ENCODE measurements at regions not wholly inside any gene's neighbourhood (a gene's known extent, or its start where the extent isn't known, plus 50 kb on each side); places are given as distances from the start of the nearest gene placed in this dataset.

GRCh38 chr12:92003701-92004100 lies 141.9 kb downstream of the BTG1 start:
- TF ChIP-seq CTCF (IDR thresholded peaks at IDR 0.05; ENCODE audit: low read depth, low read length) (no peak), MAX (IDR thresholded peaks at IDR 0.05; ENCODE audit: low read depth, low read length) (no peak), POLR2A (IDR thresholded peaks at IDR 0.05; ENCODE audit: extremely low read depth, insufficient read length) (no peak), MYC (IDR thresholded peaks at IDR 0.05; ENCODE audit: low read depth, low read length) (no peak)
